Smooth muscle cell (in vitro differentiated cells): ENCODE measurements at regions not wholly inside any gene's neighbourhood (a gene's known extent, or its start where the extent isn't known, plus 50 kb on each side); places are given as distances from the start of the nearest gene placed in this dataset.

ENCODE experiments used
- DNase-seq: peaks from one replicate; lab custom pipeline; 2025; ENCODE audit not compliant: unreplicated experiment; lab: John Stamatoyannopoulos, UW
- H2AFZ ChIP-seq: fragments of 200-600 bp; sonication (generic); 2 replicates; pipeline ENCODE4 v1.6.0; 2016; ENCODE audit warnings: antibody characterized with exemption, low read depth, mild to moderate bottlenecking
- H3F3A ChIP-seq: fragments of 200-600 bp; sonication (generic); 2 replicates; pipeline ENCODE4 v1.6.0; 2017; ENCODE audit warnings: antibody characterized with exemption, low read depth
- H3K27ac ChIP-seq: fragments of 200-600 bp; sonication (generic); 2 replicates; pipeline ENCODE4 v1.5.1; 2016; ENCODE audit warnings: low read depth, mild to moderate bottlenecking
- H3K27me3 ChIP-seq: fragments of 200-600 bp; sonication (generic); 2 replicates; pipeline ENCODE4 v1.6.1; 2016; ENCODE audit warnings: low read depth, mild to moderate bottlenecking
- H3K36me3 ChIP-seq: fragments of 200-600 bp; sonication (generic); 2 replicates; pipeline ENCODE4 v1.5.1; 2016; ENCODE audit warnings: low read depth
- H3K4me1 ChIP-seq: fragments of 200-600 bp; sonication (generic); 2 replicates; pipeline ENCODE4 v1.5.1; 2016; ENCODE audit warnings: low read depth
- H3K4me2 ChIP-seq: fragments of 200-600 bp; sonication (generic); 2 replicates; pipeline ENCODE4 v1.6.0; 2016; ENCODE audit warnings: mild to moderate bottlenecking
- H3K4me3 ChIP-seq: fragments of 200-600 bp; sonication (generic); 2 replicates; pipeline ENCODE4 v1.5.1; 2016; ENCODE audit warnings: mild to moderate bottlenecking
- H3K79me2 ChIP-seq: fragments of 200-600 bp; sonication (generic); 2 replicates; pipeline ENCODE4 v1.6.0; 2016; ENCODE audit warnings: low read depth, mild to moderate bottlenecking
- H3K9ac ChIP-seq: fragments of 200-600 bp; sonication (generic); 2 replicates; pipeline ENCODE4 v1.6.0; 2016; ENCODE audit warnings: low read depth
- H3K9me3 ChIP-seq: fragments of 200-600 bp; sonication (generic); replicated peaks from 2 replicates; pipeline ENCODE4 v1.5.1; 2016; ENCODE audit warnings: low read depth
- H4K20me1 ChIP-seq: fragments of 200-600 bp; sonication (generic); 2 replicates; pipeline ENCODE4 v1.6.0; 2016; ENCODE audit warnings: low read depth
- WGBS: methylation state at CpG from one replicate; pipeline ENCODE4 v1.1.7; 2016; ENCODE audit warnings: low lambda C conversion rate; 5-methylcytosine and 5-hydroxymethylcytosine counted together
- TF ChIP-seq, protein P1 (sequence below): fragments of 200-600 bp; sonication (generic); IDR thresholded peaks from 2 replicates; pipeline ENCODE4 v1.5.1; 2017; ENCODE audit warnings: borderline replicate concordance, mild to moderate bottlenecking, antibody characterized with exemption; ENCODE audit not compliant: insufficient read depth, poor library complexity, severe bottlenecking

DNA sequence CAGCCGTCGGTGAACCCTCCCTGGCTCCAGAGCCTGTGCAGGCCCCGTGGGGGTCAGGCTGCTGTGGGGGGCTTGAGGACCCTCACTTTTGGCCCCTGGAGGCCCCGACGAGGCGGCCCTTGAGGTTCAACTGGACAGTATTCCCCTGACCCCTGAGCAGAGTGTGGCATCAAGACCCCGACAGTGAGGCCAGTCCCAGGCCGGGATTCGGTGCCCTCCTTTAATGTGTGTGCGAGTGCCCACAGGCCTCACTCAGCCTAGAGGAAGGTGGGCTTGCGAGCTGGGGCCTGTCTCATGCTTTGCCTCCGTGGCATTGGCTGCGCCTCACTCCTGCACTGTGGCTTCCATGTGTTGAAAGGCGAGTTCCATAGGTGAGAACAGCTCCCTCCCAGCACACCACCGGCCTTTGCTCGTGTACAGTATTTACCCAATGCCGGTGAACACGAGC, 94.5 kb downstream of the METRNL start:
- 93% methylated on average over 18 of the region's 18 CpGs for WGBS

DNA sequence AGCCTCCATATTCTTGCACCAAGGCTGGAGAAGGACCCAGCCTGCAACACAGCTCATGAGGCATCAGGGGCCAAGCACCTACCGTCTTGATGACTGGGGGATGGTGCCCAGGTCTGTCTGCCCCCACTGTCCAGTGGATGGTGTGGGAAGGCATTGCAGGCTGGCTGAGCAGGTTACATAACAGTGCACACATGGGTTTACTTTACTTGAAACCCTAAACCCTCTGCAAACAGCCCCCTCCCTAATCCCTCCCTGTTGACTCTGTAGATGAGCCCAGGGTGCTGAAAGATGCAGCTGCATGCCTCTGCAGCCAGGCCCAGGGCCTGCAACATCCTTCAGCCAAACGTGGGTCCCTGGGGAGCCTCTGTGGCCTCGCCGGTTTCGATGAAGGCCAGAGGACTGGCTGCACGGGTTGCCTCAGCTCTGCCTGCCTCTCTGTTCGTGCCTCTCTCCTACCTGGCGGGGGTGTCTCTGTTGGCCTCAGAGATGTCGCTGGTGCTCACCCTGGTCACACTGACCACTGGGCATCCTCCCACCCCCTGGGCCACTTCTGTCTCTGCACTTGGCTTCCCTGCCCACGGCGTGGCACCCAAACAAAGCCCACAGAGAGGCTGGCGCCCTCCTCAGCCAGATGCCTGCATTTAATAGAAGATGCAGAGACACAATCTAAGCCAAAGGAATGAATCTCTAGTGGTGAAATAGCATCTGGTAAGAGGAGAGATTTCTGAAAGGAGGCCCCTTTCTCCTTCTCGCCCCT, 95.1 kb downstream of the METRNL start:
- no peak overlapping the region for H3K27ac ChIP-seq
- DNase-seq: no peak
- H3F3A ChIP-seq: no peaks in the 10 kb centered on the region
- H3K36me3 ChIP-seq: no peaks in the 10 kb centered on the region
- H3K4me2 ChIP-seq: no peak overlapping the region
- no peaks in the 10 kb centered on the region for H4K20me1 ChIP-seq
- no peak overlapping the region for H3K9ac ChIP-seq
- TF ChIP-seq, protein P1, sequence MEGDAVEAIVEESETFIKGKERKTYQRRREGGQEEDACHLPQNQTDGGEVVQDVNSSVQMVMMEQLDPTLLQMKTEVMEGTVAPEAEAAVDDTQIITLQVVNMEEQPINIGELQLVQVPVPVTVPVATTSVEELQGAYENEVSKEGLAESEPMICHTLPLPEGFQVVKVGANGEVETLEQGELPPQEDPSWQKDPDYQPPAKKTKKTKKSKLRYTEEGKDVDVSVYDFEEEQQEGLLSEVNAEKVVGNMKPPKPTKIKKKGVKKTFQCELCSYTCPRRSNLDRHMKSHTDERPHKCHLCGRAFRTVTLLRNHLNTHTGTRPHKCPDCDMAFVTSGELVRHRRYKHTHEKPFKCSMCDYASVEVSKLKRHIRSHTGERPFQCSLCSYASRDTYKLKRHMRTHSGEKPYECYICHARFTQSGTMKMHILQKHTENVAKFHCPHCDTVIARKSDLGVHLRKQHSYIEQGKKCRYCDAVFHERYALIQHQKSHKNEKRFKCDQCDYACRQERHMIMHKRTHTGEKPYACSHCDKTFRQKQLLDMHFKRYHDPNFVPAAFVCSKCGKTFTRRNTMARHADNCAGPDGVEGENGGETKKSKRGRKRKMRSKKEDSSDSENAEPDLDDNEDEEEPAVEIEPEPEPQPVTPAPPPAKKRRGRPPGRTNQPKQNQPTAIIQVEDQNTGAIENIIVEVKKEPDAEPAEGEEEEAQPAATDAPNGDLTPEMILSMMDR: no peak
- H3K79me2 ChIP-seq: no peaks in the 10 kb centered on the region
- H3K4me1 ChIP-seq: peaks cover 6% of the 10 kb centered on the region
- H3K9me3 ChIP-seq: no peaks in the 10 kb centered on the region
- no peak overlapping the region for H3K4me3 ChIP-seq
- H3K27me3 ChIP-seq: no peaks in the 10 kb centered on the region
- WGBS: 80% methylated on average over 13 of the region's 13 CpGs
- H2AFZ ChIP-seq: no peak overlapping the region

More for the DNA sequence above, 94.5 kb downstream of the METRNL start:
- no peak for DNase-seq
- no peaks in the 10 kb centered on the region for H3K9me3 ChIP-seq
- H3K27ac ChIP-seq: no peak overlapping the region
- H3K36me3 ChIP-seq: no peaks in the 10 kb centered on the region
- no peak overlapping the region for H2AFZ ChIP-seq
- H3K4me1 ChIP-seq: peaks cover 6% of the 10 kb centered on the region
- H3K4me2 ChIP-seq: no peak overlapping the region
- H3K27me3 ChIP-seq: no peaks in the 10 kb centered on the region
- H3K4me3 ChIP-seq: no peak overlapping the region
- no peak overlapping the region for H3K9ac ChIP-seq
- no peaks in the 10 kb centered on the region for H4K20me1 ChIP-seq
- no peaks in the 10 kb centered on the region for H3K79me2 ChIP-seq
- TF ChIP-seq, protein P1: no peak
- H3F3A ChIP-seq: no peaks in the 10 kb centered on the region

DNA sequence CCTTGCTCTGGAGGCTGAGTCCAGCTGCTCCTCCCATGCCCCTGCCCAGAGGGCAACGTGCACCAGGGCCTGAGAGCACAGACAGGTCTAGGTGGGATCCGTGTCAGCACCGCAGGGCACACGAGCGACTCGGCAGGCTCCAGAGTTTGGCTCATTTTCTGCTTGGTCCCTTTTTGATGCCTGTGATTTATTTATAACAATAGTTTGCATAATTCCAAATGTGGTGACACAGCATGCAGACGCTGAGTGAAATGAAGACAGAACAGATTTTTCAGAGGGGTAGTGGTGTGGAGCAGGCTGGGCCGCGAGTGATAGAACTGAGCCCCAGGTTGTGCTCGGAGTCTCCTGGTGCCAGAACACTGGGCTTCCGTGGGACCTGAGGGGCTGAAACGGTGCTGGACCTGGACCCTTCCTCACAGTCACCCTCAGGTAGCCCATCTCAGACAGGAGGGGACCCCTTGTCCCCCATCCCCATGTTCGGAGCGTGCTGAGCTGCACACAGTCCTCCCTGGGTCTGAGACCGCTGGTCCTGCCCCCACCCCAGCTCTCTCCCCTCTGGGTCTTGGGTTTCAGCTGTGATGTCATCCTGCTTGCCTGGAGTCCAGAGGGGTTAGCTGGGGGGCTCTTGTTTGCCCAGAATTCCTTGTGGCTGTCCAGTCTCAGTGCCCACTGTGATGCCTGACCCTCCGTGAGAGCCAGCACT, 95.9 kb downstream of the METRNL start:
- Histone ChIP-seq H3K9me3 (no peaks in the 10 kb centered on the region), H3K4me3 (no peak overlapping the region), H3F3A (no peaks in the 10 kb centered on the region), H4K20me1 (no peaks in the 10 kb centered on the region), H2AFZ (no peak overlapping the region), H3K4me1 (peaks cover 6% of the 10 kb centered on the region), H3K9ac (no peak overlapping the region), H3K27ac (no peak overlapping the region), H3K4me2 (no peak overlapping the region), H3K27me3 (no peaks in the 10 kb centered on the region), H3K36me3 (no peaks in the 10 kb centered on the region), H3K79me2 (no peaks in the 10 kb centered on the region)
- WGBS: 87% methylated on average over 15 of the region's 16 CpGs
- no peak for DNase-seq
- TF ChIP-seq, protein P1: no peak
